Panc1 (cell line): ENCODE measurements at regions not wholly inside any gene's neighbourhood (a gene's known extent, or its start where the extent isn't known, plus 50 kb on each side); places are given as distances from the start of the nearest gene placed in this dataset.
A peak's percentile ranks its signal among the peaks of the same experiment; 100 is the strongest.

Experiments used
- ATAC-seq: fragments of 200-7000 bp; cut with Tn5 transposase; 2 replicates; pipeline ENCODE4 v1.9.1; 2020; ENCODE audit warnings: mild to moderate bottlenecking, moderate library complexity
- BruUV-seq: library from RNA; stranded (reverse); fragments of 400-500 nt; replicated peaks from 2 replicates; lab custom pipeline; 2021; lab: Mats Ljungman, UMichigan
- CTCF ChIA-PET: fragments of 300-600 bp; sonication (Branson Sonifier 250); formaldehyde crosslinking; loops from one replicate; lab custom pipeline; 2022; ENCODE audit warnings: antibody characterized with exemption; lab: Charles Lee
- POLR2A ChIA-PET: fragments of 300-600 bp; sonication (Branson Sonifier 250); formaldehyde crosslinking; loops from one replicate; lab custom pipeline; 2022; ENCODE audit warnings: antibody characterized with exemption; lab: Charles Lee
- DNase-seq: peaks from one replicate; pipeline ENCODE4 v3.0.0-alpha.2; 2010; ENCODE audit warnings: low read depth, low spot score
- H3K27ac ChIP-seq: 2 replicates; pipeline ENCODE4 v1.5.1; 2011; ENCODE audit warnings: mild to moderate bottlenecking, low read length, inconsistent platforms
- H3K27me3 ChIP-seq: fragments of 200-500 bp; sonication (Bioruptor generic); 2 replicates; pipeline ENCODE4 v1.6.0; 2014; ENCODE audit warnings: low read length, inconsistent platforms; ENCODE audit not compliant: control insufficient read depth, insufficient read depth
- H3K36me3 ChIP-seq: fragments of 200-500 bp; sonication (Bioruptor generic); 2 replicates; pipeline ENCODE4 v1.5.1; 2014; ENCODE audit warnings: inconsistent platforms, mild to moderate bottlenecking, low read length, moderate library complexity; ENCODE audit not compliant: control insufficient read depth, insufficient read depth
- H3K4me1 ChIP-seq: 2 replicates; pipeline ENCODE4 v1.5.1; 2011; ENCODE audit warnings: inconsistent platforms, mild to moderate bottlenecking, low read length, moderate library complexity; ENCODE audit not compliant: control insufficient read depth, insufficient read depth
- H3K4me3 ChIP-seq, 2 experiments: 2 replicates each; pipeline ENCODE4 v1.5.1; 2011 to 2012; ENCODE audit warnings: low read depth in 2 of 2, low read length in 2 of 2, mild to moderate bottlenecking in 2 of 2, inconsistent platforms in 1 of 2, moderate library complexity in 1 of 2
- H3K9me3 ChIP-seq: fragments of 200-500 bp; sonication (Bioruptor generic); 2 replicates; pipeline ENCODE4 v1.5.1; 2014; ENCODE audit warnings: low read depth, mild to moderate bottlenecking, inconsistent platforms, low read length, moderate library complexity; ENCODE audit not compliant: control insufficient read depth, insufficient read depth
- POLR2AphosphoS5 ChIP-seq: IDR thresholded peaks from 2 replicates; pipeline ENCODE4 v1.6.1; 2012; ENCODE audit warnings: mild to moderate bottlenecking, low read depth, low read length, moderate library complexity
- REST ChIP-seq, 2 experiments: IDR thresholded peaks; 2 replicates each; pipeline ENCODE4 v1.6.1; 2011 to 2012; ENCODE audit warnings: low read depth in 2 of 2, control low read depth in 1 of 2, low read length in 1 of 2, mild to moderate bottlenecking in 1 of 2, moderate library complexity in 1 of 2; ENCODE audit not compliant: insufficient read depth in 1 of 2
- SIN3A ChIP-seq: IDR thresholded peaks from 2 replicates; pipeline ENCODE4 v1.6.1; 2012; ENCODE audit warnings: low read depth, mild to moderate bottlenecking, low read length, moderate library complexity, borderline replicate concordance; ENCODE audit not compliant: insufficient read depth
- TCF7L2 ChIP-seq: IDR thresholded peaks from 2 replicates; pipeline ENCODE4 v1.6.1; 2011; ENCODE audit warnings: mild to moderate bottlenecking, low read depth, low read length, inconsistent platforms
- in situ Hi-C: cut with HindIII; loops from 2 replicates; pipeline ENCODE4 v1.10.0; 2016; ENCODE audit warnings: low sequenced_read_pairs, low pct_unique_long_range_greater_than_20kb
- intact Hi-C: fragments of 100-400 bp; cut with micrococcal nuclease; formaldehyde crosslinking; loops from one replicate; pipeline ENCODE4 v1.10.0; 2022; ENCODE audit not compliant: unreplicated experiment
- TF ChIP-seq, protein P1 (sequence below): fragments of 450-650 bp; IDR thresholded peaks from 2 replicates; pipeline ENCODE4 v1.5.1; 2017; ENCODE audit warnings: mild to moderate bottlenecking

GRCh38 chr6:6724539-6725467 lies 136.3 kb downstream of the LY86 start:
- peaks cover 3% of the 10 kb centered on the region; the same call in 1 of the 2 replicates for H3K4me1 ChIP-seq
- in situ Hi-C loops (no loop called here), intact Hi-C loops (no loop called here)
- H3K27me3 ChIP-seq = no peaks in the 10 kb centered on the region; the same call in 1 of the 2 replicates
- ChIA-PET POLR2A (no interaction called here), CTCF (interaction anchor here (0.6 kb wide), 1 partner anchor 498 kb away, joined by 4 read pairs; no protein-coding TSS in a partner anchor)
- peak; percentile 91 for ATAC-seq
- H3K4me3 ChIP-seq = peak overlapping the region; percentile 9 to 12; a peak in 3 of 4 replicates
- TF ChIP-seq, protein P1, sequence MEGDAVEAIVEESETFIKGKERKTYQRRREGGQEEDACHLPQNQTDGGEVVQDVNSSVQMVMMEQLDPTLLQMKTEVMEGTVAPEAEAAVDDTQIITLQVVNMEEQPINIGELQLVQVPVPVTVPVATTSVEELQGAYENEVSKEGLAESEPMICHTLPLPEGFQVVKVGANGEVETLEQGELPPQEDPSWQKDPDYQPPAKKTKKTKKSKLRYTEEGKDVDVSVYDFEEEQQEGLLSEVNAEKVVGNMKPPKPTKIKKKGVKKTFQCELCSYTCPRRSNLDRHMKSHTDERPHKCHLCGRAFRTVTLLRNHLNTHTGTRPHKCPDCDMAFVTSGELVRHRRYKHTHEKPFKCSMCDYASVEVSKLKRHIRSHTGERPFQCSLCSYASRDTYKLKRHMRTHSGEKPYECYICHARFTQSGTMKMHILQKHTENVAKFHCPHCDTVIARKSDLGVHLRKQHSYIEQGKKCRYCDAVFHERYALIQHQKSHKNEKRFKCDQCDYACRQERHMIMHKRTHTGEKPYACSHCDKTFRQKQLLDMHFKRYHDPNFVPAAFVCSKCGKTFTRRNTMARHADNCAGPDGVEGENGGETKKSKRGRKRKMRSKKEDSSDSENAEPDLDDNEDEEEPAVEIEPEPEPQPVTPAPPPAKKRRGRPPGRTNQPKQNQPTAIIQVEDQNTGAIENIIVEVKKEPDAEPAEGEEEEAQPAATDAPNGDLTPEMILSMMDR = peak; percentile 84
- TF ChIP-seq POLR2AphosphoS5 = no peak
- BruUV-seq = no TSS peak
- H3K36me3 ChIP-seq = no peaks in the 10 kb centered on the region
- H3K9me3 ChIP-seq = no peaks in the 10 kb centered on the region
- peak; percentile 24 for DNase-seq
- no peak overlapping the region for H3K27ac ChIP-seq

- no peak for DNase-seq
- Histone ChIP-seq H3K27ac (no peak overlapping the region), H3K4me1 (peaks cover 3% of the 10 kb centered on the region; the same call in 1 of the 2 replicates), H3K9me3 (no peaks in the 10 kb centered on the region), H3K4me3 (no peak overlapping the region), H3K27me3 (no peaks in the 10 kb centered on the region; the same call in 1 of the 2 replicates), H3K36me3 (no peaks in the 10 kb centered on the region)
- no peak for ATAC-seq
- no peak for TF ChIP-seq TCF7L2
- TF ChIP-seq POLR2AphosphoS5 = no peak
- TF ChIP-seq SIN3A = no peak
- TF ChIP-seq REST (IDR thresholded peaks at IDR 0.05; ENCODE audit: insufficient read depth in 1 of 2, low read depth in 2 of 2, low read length in 1 of 2) = no peak
- TF ChIP-seq, protein P1 = no peak
- intact Hi-C loops (no loop called here), in situ Hi-C loops (no loop called here)
- ChIA-PET POLR2A (no interaction called here), CTCF (no interaction called here)
- no TSS peak for BruUV-seq
These were observed 137.1 kb downstream of the LY86 start for GRCh38 chr6:6725468-6726209.
